Neural progenitor cell (in vitro differentiated cells): ENCODE measurements at regions not wholly inside any gene's neighbourhood (a gene's known extent, or its start where the extent isn't known, plus 50 kb on each side); places are given as distances from the start of the nearest gene placed in this dataset.

Source experiments
- DNase-seq: peaks from one replicate; pipeline ENCODE4 v3.0.0-alpha.2; 2016; ENCODE audit warnings: low spot score
- H2AFZ ChIP-seq: fragments of 200-600 bp; sonication (generic); replicated peaks from 2 replicates; pipeline ENCODE4 v1.6.1; 2016; ENCODE audit warnings: antibody characterized with exemption
- H3F3A ChIP-seq: fragments of 200-600 bp; sonication (generic); 2 replicates; pipeline ENCODE4 v1.6.1; 2016; ENCODE audit warnings: antibody characterized with exemption, low read depth
- H3K27ac ChIP-seq: fragments of 200-600 bp; sonication (generic); 2 replicates; pipeline ENCODE4 v1.5.1; 2016; ENCODE audit warnings: mild to moderate bottlenecking
- H3K27me3 ChIP-seq: fragments of 200-600 bp; sonication (generic); 2 replicates; pipeline ENCODE4 v1.6.1; 2016; ENCODE audit warnings: mild to moderate bottlenecking, moderate library complexity
- H3K36me3 ChIP-seq: fragments of 200-600 bp; sonication (generic); 2 replicates; pipeline ENCODE4 v1.5.1; 2016
- H3K4me1 ChIP-seq: fragments of 200-600 bp; sonication (generic); 2 replicates; pipeline ENCODE4 v1.6.1; 2016; ENCODE audit warnings: mixed run types
- H3K4me2 ChIP-seq: fragments of 200-600 bp; sonication (generic); 2 replicates; pipeline ENCODE4 v1.6.1; 2016
- H3K4me3 ChIP-seq: fragments of 200-600 bp; sonication (generic); 2 replicates; pipeline ENCODE4 v1.5.1; 2016
- H3K79me2 ChIP-seq: fragments of 200-600 bp; sonication (generic); 2 replicates; pipeline ENCODE4 v1.6.1; 2016; ENCODE audit warnings: low read depth
- H3K9ac ChIP-seq: fragments of 200-600 bp; sonication (generic); 2 replicates; pipeline ENCODE4 v1.6.1; 2016
- H3K9me3 ChIP-seq: fragments of 200-600 bp; sonication (generic); 2 replicates; pipeline ENCODE4 v1.5.1; 2016; ENCODE audit warnings: low read depth
- H4K20me1 ChIP-seq: fragments of 200-600 bp; sonication (generic); 2 replicates; pipeline ENCODE4 v1.6.1; 2016; ENCODE audit warnings: low read depth
- H3K27ac Mint-ChIP-seq: 3 replicates; pipeline ENCODE4 v1.8.0; 2021; ENCODE audit warnings: mixed read lengths
- H3K27me3 Mint-ChIP-seq: 2 replicates; pipeline ENCODE4 v1.8.0; 2022; ENCODE audit warnings: low read depth, mild to moderate bottlenecking, inconsistent platforms, moderate library complexity, mixed read lengths; ENCODE audit not compliant: insufficient read depth
- H3K36me3 Mint-ChIP-seq: 3 replicates; pipeline ENCODE4 v1.8.0; 2021; ENCODE audit warnings: mixed read lengths
- H3K4me1 Mint-ChIP-seq: 3 replicates; pipeline ENCODE4 v1.8.0; 2021; ENCODE audit warnings: mixed read lengths
- H3K4me3 Mint-ChIP-seq: 3 replicates; pipeline ENCODE4 v1.8.0; 2021; ENCODE audit warnings: mild to moderate bottlenecking, moderate library complexity, mixed read lengths
- H3K9me3 Mint-ChIP-seq: 3 replicates; pipeline ENCODE4 v1.8.0; 2020; ENCODE audit warnings: mixed read lengths
- EZH2 ChIP-seq: fragments of 200-600 bp; sonication (generic); IDR thresholded peaks from 2 replicates; pipeline ENCODE4 v1.6.1; 2017; ENCODE audit warnings: antibody characterized with exemption, mild to moderate bottlenecking, moderate library complexity
- EZH2phosphoT487 ChIP-seq: fragments of 200-600 bp; sonication (generic); IDR thresholded peaks from 2 replicates; pipeline ENCODE4 v1.6.1; 2017; ENCODE audit warnings: antibody characterized with exemption
- TF ChIP-seq, protein P1 (sequence below): fragments of 200-600 bp; sonication (generic); IDR thresholded peaks from 2 replicates; pipeline ENCODE4 v1.5.1; 2017; ENCODE audit warnings: antibody characterized with exemption, mild to moderate bottlenecking

DNA sequence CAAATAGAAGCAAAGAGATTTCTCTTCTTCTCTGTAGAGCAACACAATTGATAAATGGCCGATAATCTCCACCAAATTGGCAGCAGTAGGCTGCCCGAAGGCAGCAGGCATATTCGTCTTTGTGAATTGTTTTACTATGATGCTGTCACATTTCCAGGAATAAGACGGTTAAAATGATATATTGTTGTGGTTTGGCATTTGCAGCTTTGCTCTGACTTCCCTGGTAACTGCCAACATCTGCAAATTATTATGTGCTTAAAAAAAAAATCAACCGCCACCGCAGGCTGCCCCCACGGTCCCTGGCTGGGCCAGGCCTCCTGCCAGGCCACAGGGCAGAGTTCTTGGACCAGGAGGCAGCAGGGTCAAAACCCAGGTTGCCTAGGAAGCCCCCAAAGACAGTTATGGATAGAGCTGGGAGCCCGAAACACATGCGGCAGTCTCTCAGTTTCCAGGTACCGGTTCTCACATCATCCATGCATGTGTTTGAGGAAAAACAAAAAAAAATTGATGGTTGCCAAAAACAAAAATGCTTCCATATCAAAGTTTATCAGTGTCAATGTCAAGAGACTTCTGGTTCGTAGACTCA, 179.3 kb downstream of the ETS2 start:
- no peaks in the 10 kb centered on the region for H4K20me1 ChIP-seq
- peaks cover 11% of the 10 kb centered on the region for H3K9me3 Mint-ChIP-seq
- peaks cover 16% of the 10 kb centered on the region for H3K27me3 Mint-ChIP-seq
- H3K9me3 ChIP-seq: no peaks in the 10 kb centered on the region
- peaks cover 69% of the 10 kb centered on the region for H3K4me1 Mint-ChIP-seq
- no peak overlapping the region for H3K27ac Mint-ChIP-seq
- no peak overlapping the region for H3K27ac ChIP-seq
- H3K9ac ChIP-seq: no peak overlapping the region
- no peaks in the 10 kb centered on the region for H3K36me3 ChIP-seq
- H3K36me3 Mint-ChIP-seq: peaks cover 5% of the 10 kb centered on the region
- H3K4me2 ChIP-seq: no peak overlapping the region
- peaks cover 52% of the 10 kb centered on the region for H3K4me1 ChIP-seq
- no peak overlapping the region for H2AFZ ChIP-seq
- DNase-seq: no peak
- no peaks in the 10 kb centered on the region for H3K79me2 ChIP-seq
- no peaks in the 10 kb centered on the region for H3K27me3 ChIP-seq
- TF ChIP-seq, protein P1, sequence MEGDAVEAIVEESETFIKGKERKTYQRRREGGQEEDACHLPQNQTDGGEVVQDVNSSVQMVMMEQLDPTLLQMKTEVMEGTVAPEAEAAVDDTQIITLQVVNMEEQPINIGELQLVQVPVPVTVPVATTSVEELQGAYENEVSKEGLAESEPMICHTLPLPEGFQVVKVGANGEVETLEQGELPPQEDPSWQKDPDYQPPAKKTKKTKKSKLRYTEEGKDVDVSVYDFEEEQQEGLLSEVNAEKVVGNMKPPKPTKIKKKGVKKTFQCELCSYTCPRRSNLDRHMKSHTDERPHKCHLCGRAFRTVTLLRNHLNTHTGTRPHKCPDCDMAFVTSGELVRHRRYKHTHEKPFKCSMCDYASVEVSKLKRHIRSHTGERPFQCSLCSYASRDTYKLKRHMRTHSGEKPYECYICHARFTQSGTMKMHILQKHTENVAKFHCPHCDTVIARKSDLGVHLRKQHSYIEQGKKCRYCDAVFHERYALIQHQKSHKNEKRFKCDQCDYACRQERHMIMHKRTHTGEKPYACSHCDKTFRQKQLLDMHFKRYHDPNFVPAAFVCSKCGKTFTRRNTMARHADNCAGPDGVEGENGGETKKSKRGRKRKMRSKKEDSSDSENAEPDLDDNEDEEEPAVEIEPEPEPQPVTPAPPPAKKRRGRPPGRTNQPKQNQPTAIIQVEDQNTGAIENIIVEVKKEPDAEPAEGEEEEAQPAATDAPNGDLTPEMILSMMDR: no peak
- no peak for TF ChIP-seq EZH2phosphoT487
- no peak for TF ChIP-seq EZH2
- H3K4me3 Mint-ChIP-seq: no peak overlapping the region
- H3F3A ChIP-seq: peaks cover 32% of the 10 kb centered on the region
- no peak overlapping the region for H3K4me3 ChIP-seq

DNA sequence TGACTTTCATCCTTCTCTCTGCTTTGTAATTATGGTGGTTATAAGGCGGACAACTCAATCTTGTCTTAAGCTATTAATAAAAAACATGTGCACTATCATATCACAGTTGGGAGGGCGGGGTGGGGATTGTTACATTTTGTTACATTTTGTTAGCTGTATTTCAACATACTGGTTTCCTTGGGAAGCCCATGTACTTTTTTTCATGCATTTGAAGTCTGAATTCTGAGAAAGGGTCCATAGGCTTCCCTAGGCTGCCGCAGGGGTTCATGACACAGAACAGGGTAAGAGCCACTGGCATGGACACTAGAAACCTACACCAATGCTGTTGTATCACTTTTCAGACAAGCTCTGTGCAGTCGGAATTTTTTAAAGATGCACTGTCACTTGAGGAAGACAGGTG, 178.8 kb downstream of the ETS2 start:
- peaks cover 16% of the 10 kb centered on the region for H3K27me3 Mint-ChIP-seq

DNA sequence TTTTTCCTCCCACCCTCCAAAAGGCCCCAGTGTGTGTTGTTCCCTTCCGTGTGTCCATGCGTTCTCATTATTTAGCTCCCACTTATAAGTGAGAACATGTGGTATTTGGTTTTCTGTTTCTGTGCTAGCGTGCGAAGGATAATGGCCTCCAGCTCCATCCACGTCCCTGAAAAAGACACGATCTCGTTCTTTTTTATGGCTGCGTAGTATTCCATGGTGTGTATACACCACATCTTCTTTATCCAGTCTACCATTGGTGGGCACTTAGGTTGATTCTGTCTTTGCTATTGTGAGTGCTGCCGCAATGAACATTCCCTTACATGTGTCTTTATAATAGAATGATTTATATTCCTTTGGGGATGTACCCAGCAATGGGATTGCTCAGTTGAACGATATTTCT, 177.8 kb downstream of the ETS2 start:
- Histone ChIP-seq H3K9me3 (no peaks in the 10 kb centered on the region), H3K79me2 (no peaks in the 10 kb centered on the region), H4K20me1 (no peaks in the 10 kb centered on the region), H3K4me1 (peaks cover 50% of the 10 kb centered on the region), H3K9ac (no peak overlapping the region), H3K27me3 (no peaks in the 10 kb centered on the region), H3F3A (peaks cover 25% of the 10 kb centered on the region), H3K27ac (no peak overlapping the region), H3K4me2 (no peak overlapping the region), H3K36me3 (no peaks in the 10 kb centered on the region), H3K4me3 (no peak overlapping the region), H2AFZ (no peak overlapping the region)
- H3K27me3 Mint-ChIP-seq: peaks cover 16% of the 10 kb centered on the region
- peaks cover 11% of the 10 kb centered on the region for H3K9me3 Mint-ChIP-seq
- TF ChIP-seq, protein P1: no peak
- TF ChIP-seq EZH2phosphoT487 (no peak), EZH2 (no peak)
- no peak for DNase-seq
- peak overlapping the region; percentile 39 for H3K4me3 Mint-ChIP-seq
- H3K36me3 Mint-ChIP-seq: peaks cover 5% of the 10 kb centered on the region
- peaks cover 63% of the 10 kb centered on the region for H3K4me1 Mint-ChIP-seq
- no peak overlapping the region for H3K27ac Mint-ChIP-seq

More for the DNA sequence above, 178.8 kb downstream of the ETS2 start:
- peaks cover 5% of the 10 kb centered on the region for H3K36me3 Mint-ChIP-seq
- no peak for DNase-seq
- Histone ChIP-seq H3K9ac (no peak overlapping the region), H3K27ac (no peak overlapping the region), H3K36me3 (no peaks in the 10 kb centered on the region), H3K27me3 (no peaks in the 10 kb centered on the region), H3K4me2 (no peak overlapping the region), H3K4me3 (no peak overlapping the region), H3F3A (peaks cover 32% of the 10 kb centered on the region), H4K20me1 (no peaks in the 10 kb centered on the region), H3K9me3 (no peaks in the 10 kb centered on the region), H3K4me1 (peaks cover 52% of the 10 kb centered on the region), H3K79me2 (no peaks in the 10 kb centered on the region), H2AFZ (no peak overlapping the region)
- H3K27ac Mint-ChIP-seq: no peak overlapping the region
- peaks cover 69% of the 10 kb centered on the region for H3K4me1 Mint-ChIP-seq
- H3K4me3 Mint-ChIP-seq: no peak overlapping the region
- TF ChIP-seq EZH2phosphoT487 (no peak), EZH2 (no peak)
- TF ChIP-seq, protein P1: no peak
- H3K9me3 Mint-ChIP-seq: peaks cover 11% of the 10 kb centered on the region
